ENCODE measurements at regions not wholly inside any gene's neighbourhood (a gene's known extent, or its start where the extent isn't known, plus 50 kb on each side); places are given as distances from the start of the nearest gene placed in this dataset.
A peak's percentile ranks its signal among the peaks of the same experiment; 100 is the strongest.

GRCh38 chr7:117963264-117964197, 90.3 kb upstream of the CTTNBP2 start:
- Histone ChIP-seq H3K4me1 (no peaks in the 10 kb centered on the region), H3K36me3 (no peaks in the 10 kb centered on the region), H3K27me3 (no peaks in the 10 kb centered on the region), H3K27ac (peak overlapping the region in 1 of 2 donors; percentile 37), H3K9me3 (no peaks in the 10 kb centered on the region), H3K4me3 (no peak overlapping the region)
- no peak for DNase-seq (ENCODE audit: low spot score)
- TF ChIP-seq, protein P1, sequence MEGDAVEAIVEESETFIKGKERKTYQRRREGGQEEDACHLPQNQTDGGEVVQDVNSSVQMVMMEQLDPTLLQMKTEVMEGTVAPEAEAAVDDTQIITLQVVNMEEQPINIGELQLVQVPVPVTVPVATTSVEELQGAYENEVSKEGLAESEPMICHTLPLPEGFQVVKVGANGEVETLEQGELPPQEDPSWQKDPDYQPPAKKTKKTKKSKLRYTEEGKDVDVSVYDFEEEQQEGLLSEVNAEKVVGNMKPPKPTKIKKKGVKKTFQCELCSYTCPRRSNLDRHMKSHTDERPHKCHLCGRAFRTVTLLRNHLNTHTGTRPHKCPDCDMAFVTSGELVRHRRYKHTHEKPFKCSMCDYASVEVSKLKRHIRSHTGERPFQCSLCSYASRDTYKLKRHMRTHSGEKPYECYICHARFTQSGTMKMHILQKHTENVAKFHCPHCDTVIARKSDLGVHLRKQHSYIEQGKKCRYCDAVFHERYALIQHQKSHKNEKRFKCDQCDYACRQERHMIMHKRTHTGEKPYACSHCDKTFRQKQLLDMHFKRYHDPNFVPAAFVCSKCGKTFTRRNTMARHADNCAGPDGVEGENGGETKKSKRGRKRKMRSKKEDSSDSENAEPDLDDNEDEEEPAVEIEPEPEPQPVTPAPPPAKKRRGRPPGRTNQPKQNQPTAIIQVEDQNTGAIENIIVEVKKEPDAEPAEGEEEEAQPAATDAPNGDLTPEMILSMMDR (IDR thresholded peaks at IDR 0.05): no peak

DNA sequence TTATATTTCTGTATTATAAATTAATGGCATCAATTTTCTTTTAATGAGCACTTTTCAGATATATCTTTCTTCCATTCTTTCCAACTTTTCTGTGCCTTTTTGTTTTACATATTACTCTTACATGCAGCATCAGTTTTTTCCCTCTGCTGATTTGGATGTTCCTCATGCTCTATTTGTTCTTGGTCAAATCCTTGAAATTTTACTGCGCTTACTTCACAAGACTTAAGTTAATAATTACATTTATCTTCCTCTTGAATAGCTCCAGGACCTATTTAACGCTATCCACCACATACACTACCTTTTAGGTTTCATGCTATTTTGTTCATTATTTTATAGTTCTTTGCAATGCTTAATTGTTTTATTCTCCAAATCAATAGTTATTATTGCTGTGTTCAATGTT, 97.6 kb upstream of the CTTNBP2 start:
- Histone ChIP-seq H3K27ac (no peak overlapping the region), H3K27me3 (no peaks in the 10 kb centered on the region), H3K9me3 (no peaks in the 10 kb centered on the region), H3K4me3 (no peak overlapping the region), H3K36me3 (no peaks in the 10 kb centered on the region), H3K4me1 (no peaks in the 10 kb centered on the region)
- TF ChIP-seq, protein P1 (IDR thresholded peaks at IDR 0.05): no peak
- no peak for DNase-seq (ENCODE audit: low spot score)

DNA sequence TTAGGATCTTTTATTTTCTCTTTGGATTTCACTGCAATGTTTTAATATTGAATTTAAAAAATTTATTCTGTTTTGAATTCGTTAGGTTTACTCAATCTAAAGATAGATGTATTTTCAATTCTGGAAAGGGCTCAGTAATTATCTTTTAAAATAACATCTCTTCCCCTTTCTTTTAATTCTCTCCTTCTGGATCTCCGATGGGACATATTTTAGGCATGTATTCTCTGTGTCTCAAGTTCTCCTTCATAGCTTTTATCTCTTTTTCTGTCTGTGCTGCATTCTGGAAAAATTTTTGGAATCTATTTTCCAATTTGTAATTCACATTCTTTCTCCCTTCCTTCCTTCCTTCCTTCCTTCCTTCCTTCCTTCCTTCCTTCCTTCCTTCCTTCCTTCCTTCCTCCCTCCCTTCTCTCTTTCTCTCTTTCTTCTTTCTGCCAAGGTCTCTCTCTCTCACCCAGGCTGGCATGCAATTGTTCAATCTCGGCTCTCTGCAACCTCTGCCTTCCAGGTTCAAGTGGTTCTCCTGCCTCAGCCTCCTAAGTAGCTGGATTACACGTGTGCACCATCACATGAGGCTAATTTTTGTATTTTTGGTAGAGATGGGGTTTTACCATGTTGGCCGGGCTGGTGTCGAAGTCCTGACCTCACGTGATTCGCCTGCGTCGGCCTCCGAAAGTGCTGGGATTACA, 98.5 kb upstream of the CTTNBP2 start:
- TF ChIP-seq, protein P1 (IDR thresholded peaks at IDR 0.05): no peak
- no peak overlapping the region for H3K27ac ChIP-seq
- DNase-seq (ENCODE audit: low spot score): no peak
- no peak overlapping the region for H3K4me3 ChIP-seq
- H3K36me3 ChIP-seq: no peaks in the 10 kb centered on the region
- H3K4me1 ChIP-seq: no peaks in the 10 kb centered on the region
- no peaks in the 10 kb centered on the region for H3K27me3 ChIP-seq
- H3K9me3 ChIP-seq: no peaks in the 10 kb centered on the region

GRCh38 chr7:117972606-117973005, 99.4 kb upstream of the CTTNBP2 start:
- no peak for DNase-seq (ENCODE audit: low spot score)
- H3K27ac ChIP-seq: no peak overlapping the region
- H3K27me3 ChIP-seq: no peaks in the 10 kb centered on the region
- H3K4me3 ChIP-seq: no peak overlapping the region
- TF ChIP-seq, protein P1 (IDR thresholded peaks at IDR 0.05): no peak
- H3K9me3 ChIP-seq: no peaks in the 10 kb centered on the region
- H3K36me3 ChIP-seq: no peaks in the 10 kb centered on the region
- no peaks in the 10 kb centered on the region for H3K4me1 ChIP-seq

GRCh38 chr7:117973975-117974374, 100.7 kb upstream of the CTTNBP2 start:
- no peaks in the 10 kb centered on the region for H3K36me3 ChIP-seq
- no peaks in the 10 kb centered on the region for H3K4me1 ChIP-seq
- no peak overlapping the region for H3K4me3 ChIP-seq

More at GRCh38 chr7:117973975-117974374, 100.7 kb upstream of the CTTNBP2 start:
- TF ChIP-seq, protein P1 (IDR thresholded peaks at IDR 0.05): no peak
- Histone ChIP-seq H3K27me3 (no peaks in the 10 kb centered on the region), H3K27ac (no peak overlapping the region), H3K9me3 (no peaks in the 10 kb centered on the region)
- DNase-seq (ENCODE audit: low spot score): no peak
